ENCODE measurements at regions not wholly inside any gene's neighbourhood (a gene's known extent, or its start where the extent isn't known, plus 50 kb on each side); places are given as distances from the start of the nearest gene placed in this dataset.
"Not testable (repeated sequence)": the region's sequence is repeated elsewhere in the genome, so short reads cannot be mapped to it uniquely, and the experiment has no call there.

DNA sequence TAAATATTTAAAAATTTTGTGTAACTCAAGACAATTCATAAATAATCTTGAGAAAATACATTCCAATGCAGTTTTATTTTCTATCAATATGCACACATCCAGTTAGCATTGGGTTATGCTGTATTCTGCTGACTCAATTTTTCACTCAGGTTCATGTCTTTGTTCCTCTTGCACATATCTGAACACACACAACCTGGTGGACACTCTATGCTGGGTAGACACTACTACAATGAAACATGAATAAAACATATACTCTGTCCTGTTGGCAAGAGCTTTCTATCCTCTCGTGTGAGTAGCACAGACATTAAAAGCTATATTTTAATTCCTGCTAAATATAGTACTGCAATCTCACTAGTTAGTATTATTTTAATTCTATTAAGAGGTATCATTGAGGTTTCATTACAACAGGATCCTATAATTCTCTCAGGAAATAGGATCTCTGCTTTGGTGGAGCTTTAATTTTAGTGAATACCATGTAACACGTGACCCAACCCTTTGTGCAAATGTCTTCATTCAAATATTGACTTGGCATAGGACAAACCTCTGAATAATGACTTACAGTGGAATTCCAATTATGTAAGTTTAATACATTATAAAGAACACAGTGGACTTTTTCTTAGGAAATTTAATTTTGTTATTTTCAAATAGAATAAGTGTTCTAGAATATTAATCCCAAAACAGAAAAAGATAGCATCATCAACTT lies 342.3 kb upstream of the TMEFF2 start:
- no peak for DNase-seq (ENCODE audit: low read depth)

DNA sequence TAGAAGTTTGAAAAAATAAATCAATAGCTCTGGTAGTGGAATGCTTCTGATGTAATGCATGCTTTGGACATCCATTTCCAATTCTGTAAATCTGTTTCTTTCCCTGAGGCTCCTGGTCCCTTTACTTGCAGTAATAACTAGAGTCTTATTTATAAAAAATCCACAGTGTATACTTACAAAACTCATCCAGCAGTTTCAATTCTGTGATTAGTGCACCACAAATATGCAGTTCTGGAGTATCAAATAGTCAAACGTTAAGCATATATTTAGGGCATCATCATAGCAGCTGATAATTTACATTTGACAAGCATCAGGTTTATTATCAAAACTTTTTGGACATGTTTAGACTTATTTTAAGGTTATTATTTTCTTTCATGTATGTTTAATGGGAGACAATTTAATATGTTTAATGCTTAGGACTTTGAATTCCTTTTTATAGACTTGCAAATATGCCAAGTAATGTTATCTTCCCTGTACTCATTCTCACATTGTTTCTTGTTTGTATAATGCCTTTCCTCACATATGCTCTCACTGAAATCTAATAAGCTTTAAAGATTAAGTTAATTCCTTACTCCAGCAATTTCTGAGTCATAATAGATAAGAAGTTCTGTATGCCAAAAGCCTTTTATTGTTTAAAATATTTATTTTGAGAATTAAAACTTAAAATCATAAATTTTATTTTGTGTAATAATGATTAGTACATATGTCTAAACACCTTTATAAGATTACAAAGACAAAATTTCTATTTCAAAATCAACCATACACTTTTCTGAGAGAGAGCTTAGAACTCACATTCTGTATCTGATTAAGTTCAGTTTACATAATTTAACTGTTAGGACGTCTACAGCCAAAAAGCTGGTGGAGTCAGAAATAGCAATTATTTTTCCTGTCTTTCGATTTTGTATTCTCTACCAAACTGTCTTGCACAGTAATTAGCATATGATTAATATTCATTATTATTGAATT lies 341.5 kb upstream of the TMEFF2 start:
- DNase-seq (ENCODE audit: low read depth) = no peak

DNA sequence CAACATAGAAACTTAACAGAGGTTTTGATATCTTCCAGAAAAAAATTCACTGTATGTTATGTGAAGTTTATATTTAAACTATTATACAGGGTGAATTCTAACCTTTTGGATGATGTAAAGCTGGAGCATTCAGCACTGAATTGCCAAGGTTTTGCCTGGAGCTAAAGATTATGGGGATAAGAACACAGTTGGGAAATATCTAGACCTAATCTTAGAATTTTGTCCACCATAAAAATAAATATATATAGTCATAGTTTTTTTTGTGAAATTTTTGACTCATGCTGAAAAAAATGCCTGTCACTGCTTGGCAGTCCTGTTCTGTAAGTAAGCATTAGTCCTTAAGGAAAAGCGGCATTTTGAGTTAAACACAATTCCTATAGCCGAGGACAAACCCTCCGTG lies 339.3 kb upstream of the TMEFF2 start:
- DNase-seq (ENCODE audit: low read depth) = no peak

DNA sequence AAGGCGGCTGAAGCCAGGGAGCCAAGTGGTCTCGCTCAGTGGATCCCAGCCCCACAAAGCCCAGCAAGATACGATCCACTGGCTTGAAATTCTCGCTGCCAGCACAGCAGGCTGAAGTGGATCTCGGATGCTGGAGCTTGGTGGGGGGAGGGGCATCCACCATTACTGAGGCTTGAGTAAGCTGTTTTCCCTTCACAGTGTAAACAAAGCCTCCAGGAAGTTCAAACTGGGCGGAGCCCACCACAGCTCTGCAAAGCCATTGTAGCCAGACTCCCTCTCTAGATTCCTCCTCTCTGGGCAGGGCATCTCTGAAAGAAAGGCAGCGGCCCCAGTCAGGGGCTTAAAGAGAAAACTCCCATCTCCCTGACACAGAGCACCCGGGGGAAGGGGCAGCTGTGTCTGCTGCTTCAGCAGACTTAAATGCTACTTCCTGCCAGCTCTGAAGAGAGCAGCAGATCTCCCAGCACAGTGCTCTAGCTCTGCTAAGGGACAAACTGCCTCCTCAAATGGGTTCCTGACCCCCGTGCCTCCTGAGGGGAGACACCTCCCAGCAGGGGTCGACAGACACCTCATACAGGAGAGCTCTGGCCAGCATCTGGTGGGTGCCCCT lies 330.0 kb upstream of the TMEFF2 start:
- DNase-seq (ENCODE audit: low read depth) = not testable (repeated sequence)

DNA sequence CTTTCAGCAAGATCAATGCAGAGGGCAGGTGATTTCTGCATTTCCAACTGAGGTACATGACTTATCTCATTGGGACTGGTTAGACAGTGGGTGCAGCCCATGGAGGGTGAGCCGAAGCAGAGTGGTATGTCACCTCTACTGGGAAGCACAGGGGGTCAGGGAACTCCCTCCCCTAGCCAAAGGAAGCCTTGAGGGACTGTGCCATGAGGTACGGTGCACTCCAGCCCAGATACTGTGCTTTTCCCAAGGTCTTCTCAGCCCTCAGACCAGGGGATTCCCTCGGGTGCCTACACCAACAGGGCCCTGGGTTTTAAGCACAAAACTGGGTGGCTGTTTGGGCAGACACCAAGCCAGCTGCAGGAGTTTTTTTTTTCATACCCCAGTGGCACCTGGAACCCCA lies 329.5 kb upstream of the TMEFF2 start:
- DNase-seq (ENCODE audit: low read depth) = not testable (repeated sequence)

DNA sequence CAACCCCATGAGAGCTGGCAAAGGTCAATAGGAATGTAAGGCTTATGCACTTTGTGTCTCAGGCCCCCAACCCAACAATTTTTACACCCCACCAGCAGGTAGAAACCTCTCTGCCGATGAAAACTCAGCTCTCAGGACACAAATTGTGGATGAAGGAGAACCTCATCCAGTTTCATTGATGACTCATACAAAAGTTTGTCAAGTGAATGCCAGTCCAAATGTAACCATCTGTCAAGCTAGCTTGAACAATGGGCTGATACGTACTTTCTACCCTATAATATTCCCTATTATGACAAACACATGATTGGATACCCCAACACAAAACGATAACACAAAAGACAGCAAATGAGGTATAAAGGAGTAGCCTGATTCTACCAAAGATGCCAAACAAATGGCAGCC lies 321.2 kb upstream of the TMEFF2 start:
- no peak for DNase-seq (ENCODE audit: low read depth)

DNA sequence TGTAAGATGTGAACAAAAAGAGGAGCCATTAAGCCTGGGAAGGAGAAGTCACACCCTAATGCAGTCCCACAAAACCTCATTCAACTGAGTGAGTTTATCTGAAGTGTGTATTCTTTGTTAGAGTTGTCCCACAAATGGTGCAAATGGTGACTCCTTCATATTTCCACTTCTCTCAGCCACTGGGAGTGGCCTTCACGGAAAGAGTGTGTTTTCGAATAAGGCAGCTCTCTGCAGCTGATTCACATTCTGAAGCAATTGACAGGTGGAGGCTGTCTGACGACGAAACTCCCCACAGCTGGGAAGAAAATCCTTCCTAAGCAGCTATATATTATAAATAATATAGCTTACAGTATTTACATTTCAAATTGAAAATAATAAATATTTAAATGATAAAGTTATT lies 318.8 kb upstream of the TMEFF2 start:
- no peak for DNase-seq (ENCODE audit: low read depth)

DNA sequence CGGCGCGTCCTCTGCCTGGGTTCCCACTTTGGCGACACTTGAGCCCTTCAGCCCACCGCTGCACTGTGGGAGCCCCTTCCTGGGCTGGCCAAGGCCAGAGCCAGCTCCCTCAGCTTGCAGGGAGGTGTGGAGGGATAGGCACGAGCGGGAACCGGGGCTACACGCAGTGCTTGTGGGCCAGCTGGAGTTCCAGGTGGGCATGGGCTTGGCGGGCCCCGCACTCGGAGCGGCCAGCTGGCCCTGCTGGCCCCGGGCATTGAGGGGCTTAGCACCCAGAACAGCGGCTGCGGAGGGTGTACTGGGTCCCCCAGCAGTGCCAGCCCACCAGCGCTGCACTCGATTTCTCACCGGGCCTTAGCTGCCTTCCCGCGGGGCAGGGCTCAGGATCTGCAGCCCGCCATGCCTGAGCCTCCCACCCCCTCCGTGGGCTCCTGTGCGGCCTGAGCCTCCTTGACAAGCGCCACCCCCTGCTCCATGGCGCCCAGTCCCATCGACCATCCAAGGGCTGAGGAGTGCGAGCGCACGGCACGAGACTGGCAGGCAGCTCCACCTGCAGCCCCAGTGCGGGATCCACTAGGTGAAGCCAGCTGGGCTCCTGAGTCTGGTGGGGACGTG lies 313.2 kb upstream of the TMEFF2 start:
- DNase-seq (ENCODE audit: low read depth) = not testable (repeated sequence)

DNA sequence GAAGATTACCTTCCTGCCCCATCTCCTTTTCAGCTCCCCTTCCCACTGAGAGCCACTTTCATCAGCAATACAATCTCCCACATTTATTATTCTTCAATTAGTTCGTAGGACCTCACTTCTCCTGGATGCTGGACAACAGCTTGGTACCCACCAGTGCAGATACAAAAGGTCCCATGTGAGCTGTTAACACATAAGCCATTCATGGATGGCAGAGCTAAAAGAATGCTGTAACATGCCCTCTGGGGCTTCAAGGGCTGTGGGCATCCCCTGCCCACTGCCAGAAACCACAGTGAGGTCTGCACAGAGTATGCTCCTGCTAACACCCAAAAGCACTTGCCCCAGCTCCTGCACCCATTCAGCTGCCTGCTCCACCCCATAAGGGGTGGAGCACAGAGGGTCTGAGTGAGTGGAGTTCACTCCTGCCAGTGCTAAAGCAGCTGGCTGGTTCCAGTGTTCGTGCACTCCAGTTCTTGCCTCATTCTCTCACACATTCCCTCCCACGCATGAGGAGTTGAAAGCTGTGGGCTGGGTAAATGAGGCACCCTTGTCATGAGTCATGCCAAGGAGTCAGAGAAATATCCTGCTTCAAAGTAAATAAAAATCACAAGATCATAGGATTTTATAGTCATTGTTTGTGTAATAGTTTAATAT lies 305.9 kb upstream of the TMEFF2 start:
- no peak for DNase-seq (ENCODE audit: low read depth)

DNA sequence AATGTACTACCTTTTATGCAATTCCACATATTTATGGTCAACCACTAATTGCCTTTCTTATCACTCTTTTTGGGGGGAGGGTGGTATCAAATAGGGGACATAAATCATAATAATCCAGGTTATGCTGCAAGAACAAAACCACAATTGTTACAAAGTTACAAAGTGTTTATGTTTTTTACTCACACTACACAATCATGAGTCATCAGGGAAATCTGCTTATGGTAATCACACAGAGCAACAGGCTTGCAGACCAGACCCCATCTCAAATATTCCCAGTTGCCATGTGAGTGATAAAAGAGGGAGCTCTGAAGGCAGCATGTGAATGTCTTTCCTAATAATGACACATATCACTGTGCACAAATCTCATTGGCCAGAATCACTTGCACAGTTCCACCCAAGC lies 304.7 kb upstream of the TMEFF2 start:
- DNase-seq (ENCODE audit: low read depth) = no peak

DNA sequence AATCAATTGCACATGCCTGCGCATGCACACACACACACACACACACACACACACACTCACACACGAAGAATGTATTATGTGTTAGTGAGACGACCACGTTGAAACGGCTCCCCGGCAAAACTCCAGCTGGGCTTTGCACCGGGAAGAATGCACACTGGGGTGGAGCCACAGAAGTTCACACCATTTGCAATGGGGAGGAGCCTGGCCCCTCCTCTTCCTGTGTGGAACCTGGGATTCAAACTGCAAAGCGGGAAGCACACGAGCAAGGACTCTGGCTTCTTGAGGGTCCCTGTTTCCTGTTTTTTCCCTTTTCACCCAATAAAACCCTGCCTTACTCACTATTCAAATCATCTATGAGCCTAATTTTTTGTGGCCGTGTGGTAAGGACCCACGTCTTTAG lies 304.0 kb upstream of the TMEFF2 start:
- no peak for DNase-seq (ENCODE audit: low read depth)

DNA sequence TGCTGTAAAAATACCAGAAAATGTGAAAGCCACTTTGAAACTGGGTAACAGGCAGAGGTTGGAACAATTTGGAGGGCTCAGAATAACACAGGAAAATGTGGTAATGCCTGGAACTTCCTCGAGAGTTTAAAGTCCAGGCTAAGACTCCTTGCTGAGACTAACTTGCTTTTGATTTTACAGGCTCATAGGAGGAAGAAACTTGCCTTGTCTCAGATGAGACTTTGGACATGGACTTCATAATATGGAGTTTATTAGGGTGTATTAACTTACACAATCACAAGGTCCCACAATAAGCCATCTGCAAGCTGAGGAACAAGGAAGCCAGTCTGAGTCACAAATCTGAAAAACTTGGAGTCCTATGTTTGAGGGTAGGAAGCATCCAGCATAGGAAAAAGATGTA lies 293.4 kb upstream of the TMEFF2 start:
- DNase-seq (ENCODE audit: low read depth) = not testable (repeated sequence)

DNA sequence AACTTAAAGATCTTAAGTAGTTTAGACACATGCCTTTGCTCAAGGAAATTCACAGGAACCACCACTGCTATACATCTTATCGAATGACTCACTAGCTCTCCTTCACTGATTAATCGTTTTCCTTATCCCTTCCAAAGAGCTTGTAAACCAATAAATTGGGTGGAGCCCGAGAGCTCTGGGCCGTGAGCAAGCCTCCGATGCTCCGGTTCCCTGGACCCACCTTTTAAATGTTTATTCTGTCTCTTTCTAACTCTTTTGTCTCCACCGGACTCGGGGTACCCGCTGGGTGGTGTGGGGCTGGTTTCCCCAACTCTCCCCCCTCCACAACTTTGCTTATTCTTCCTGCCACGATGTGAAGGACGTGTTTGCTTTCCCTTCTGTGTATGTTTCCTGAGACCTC lies 292.9 kb upstream of the TMEFF2 start:
- DNase-seq (ENCODE audit: low read depth) = no peak

DNA sequence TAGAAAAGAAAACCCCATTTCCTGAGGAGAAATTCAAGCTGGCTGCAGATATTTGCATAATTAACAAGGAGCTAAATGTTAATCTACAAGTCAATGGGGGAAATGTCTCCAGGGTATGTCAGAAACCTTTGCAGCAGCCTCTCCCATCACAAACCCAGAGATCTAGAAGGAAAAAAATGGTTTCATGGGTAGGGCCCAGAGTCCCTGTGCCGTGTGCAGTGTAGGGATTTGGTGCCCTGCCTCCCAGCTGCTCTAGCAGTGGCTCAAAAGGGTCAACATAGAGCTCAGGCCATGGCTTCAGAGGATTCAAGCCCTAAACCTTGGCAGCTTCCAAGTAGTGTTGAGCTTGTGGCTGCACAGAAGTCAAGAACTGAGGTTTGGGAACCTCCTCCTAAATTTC lies 290.2 kb upstream of the TMEFF2 start:
- DNase-seq (ENCODE audit: low read depth) = no peak

DNA sequence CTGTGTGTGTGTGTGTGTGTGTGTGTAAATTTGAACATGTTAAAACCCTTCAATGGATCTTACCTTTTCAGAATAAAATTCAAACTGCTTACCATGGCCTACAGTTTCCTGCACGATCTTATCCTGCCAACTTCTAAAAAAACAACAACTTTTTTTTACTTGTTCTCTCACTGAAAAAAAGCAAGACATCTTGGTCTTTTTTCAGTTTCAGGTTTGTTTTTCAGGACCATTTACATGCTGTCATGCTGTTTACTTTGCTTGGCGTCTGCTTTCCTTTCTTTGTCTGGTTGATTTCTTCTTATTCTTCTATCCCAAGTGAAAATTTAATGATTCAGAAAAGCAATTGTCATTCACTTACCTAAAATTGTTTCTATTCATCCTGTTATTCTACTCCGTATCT lies 286.3 kb upstream of the TMEFF2 start:
- DNase-seq (ENCODE audit: low read depth) = no peak

DNA sequence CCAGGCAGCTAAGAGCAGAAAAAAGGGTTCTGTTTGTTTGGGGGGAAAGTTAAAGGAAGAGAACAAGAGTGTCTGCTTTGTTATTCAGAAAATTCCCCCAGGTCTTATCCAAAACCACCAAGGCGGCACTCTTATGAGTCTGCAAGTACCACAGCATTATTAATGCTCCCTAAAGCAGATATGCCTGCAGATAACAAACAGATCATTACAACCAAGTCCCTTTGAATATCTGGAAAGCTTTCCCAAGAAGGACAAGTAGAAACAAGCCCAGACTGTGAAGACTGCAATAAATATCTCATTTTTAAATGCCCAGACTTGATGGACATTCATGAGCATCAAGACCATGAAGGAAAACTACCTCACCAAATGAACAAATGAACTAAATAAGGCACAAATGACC lies 278.6 kb upstream of the TMEFF2 start:
- DNase-seq (ENCODE audit: low read depth) = no peak

DNA sequence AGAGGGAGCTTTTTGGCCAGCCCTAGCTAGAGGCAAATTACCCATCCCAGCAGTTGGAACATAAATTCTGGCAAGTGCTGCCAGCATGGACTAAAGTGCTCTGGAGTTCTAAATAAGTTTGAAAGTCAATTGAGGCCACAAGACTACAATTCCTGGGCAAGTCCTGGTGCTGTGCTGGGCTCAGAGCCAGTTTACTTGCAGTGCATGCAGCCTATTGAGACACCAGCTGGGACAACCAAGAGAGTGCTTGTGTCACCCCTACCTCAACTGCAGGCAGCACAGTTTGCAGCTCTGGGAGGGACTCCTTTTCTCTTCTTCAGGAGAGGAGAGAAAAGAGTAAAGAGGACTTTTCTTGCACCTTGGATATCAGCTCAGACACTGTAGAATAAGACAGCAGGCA lies 277.2 kb upstream of the TMEFF2 start:
- no peak for DNase-seq (ENCODE audit: low read depth)

DNA sequence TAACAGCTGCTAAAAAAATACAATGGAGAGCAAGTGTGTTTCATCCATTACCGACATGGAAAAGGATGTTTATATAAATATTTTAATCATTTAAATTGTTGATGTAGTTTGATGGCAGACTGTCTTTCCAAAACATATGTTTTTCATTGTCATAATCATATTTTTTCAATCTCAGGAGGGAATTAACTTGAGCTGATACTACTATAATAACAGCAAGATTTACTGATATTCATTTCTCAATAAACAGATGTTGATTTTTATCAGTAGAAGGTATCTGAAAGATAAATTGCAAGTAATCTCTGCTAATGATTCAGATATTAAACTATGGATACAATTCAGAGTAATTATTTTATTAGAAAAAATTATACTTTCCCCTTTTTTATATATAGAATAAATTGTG lies 274.9 kb upstream of the TMEFF2 start:
- DNase-seq (ENCODE audit: low read depth) = no peak

DNA sequence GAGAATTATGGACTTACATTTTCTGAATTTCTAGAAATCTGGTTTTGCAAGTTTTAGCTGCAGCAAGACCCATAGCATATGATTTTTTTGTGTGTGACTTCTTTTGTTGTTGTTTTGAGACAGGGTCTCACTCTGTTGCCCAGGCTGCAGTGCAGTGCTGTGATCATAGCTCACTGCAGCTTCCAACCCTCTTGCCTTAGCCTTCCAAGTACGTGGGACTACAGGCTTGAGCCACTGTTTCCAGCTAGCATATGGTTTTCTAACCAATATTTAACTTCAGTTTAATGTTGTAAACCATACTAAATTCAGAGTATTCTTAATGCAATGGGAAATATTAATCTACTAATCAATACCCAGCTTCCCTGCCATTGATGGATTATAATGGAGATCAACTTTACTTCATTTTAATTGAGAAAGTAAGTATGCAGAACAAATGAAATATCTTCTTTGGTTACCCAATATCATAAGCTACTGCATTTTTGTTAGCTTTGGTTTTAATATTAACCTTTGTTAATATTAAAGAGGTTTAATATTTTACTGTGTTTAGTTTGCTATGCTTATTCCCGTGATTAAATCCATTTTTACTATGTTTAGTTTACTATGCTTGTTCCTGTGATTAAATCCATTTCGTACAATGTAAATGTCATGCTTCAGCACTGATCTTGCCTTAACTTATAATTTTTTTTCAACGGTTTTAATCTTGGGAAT lies 273.4 kb upstream of the TMEFF2 start:
- no peak for DNase-seq (ENCODE audit: low read depth)

DNA sequence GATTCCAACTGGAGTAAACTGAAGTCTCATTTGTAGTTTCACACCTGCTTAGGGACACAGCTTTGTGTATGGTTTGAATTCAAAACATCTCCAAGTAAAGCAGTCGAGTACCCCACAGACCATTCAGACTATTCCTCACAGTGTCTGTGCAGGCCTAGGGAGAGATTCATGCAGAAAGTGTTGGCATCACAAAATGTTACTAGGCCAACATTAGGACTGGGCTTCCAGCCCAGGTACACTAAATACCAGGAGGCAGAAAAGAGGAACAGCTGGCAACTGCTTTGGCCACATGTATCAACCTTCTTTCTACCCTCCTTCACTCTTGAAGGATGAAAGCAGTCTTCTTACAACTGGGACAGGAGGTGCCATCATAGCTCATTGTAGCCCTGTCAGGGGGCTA lies 270.4 kb upstream of the TMEFF2 start:
- DNase-seq (ENCODE audit: low read depth) = no peak

DNA sequence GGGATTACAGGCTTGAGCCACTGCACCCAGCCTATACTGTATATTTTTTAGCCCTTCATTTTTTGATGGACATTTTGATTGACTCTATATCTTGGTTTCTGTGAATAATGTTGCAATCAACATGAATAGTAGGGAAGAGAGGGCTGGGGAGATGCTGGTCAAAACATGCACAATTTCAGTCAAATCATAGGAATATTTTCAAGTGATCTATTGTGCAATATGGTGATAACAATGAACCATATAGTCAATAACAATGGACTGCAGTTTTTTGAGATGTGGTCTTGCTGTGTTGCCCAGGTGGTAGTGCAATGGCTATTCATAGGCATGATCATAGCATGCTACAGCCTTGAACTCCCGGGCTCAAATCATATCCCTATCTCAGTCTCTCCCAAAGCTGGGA lies 264.7 kb upstream of the TMEFF2 start:
- DNase-seq (ENCODE audit: low read depth) = no peak

Data from activated T-cell treated with anti-CD3 and anti-CD28 coated beads for 24 hours (primary cell).